ENCODE measurements at regions not wholly inside any gene's neighbourhood (a gene's known extent, or its start where the extent isn't known, plus 50 kb on each side); places are given as distances from the start of the nearest gene placed in this dataset.

DNA sequence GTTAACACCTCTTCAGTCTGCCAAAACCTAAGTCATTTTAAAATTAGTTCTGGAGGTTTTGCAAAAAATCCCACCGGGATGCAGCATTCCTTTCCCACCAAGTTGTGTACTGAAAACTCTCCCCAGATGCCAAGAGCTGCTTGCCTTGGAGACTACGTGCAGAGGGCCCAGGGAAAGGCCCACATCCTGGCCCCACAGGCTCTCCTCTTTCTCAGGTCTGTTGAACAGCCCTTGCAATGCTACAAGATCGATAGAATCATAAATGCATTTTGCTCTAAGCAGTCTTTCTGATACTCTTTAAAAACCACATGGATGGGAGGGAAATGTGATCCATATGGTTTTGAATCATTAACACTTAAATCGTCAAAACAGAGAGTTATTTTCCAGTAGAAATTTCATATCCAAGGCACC, 126.7 kb upstream of the ZMIZ1 start:
- peaks cover 5% of the 10 kb centered on the region for H3K4me1 Mint-ChIP-seq (ENCODE audit: low read depth, unreplicated experiment)
- peaks cover 6% of the 10 kb centered on the region for H3K9me3 Mint-ChIP-seq (ENCODE audit: unreplicated experiment)
- DNase-seq, result no peak
- H3K27ac Mint-ChIP-seq (ENCODE audit: unreplicated experiment), result no peak overlapping the region
- TF ChIP-seq, protein P1, sequence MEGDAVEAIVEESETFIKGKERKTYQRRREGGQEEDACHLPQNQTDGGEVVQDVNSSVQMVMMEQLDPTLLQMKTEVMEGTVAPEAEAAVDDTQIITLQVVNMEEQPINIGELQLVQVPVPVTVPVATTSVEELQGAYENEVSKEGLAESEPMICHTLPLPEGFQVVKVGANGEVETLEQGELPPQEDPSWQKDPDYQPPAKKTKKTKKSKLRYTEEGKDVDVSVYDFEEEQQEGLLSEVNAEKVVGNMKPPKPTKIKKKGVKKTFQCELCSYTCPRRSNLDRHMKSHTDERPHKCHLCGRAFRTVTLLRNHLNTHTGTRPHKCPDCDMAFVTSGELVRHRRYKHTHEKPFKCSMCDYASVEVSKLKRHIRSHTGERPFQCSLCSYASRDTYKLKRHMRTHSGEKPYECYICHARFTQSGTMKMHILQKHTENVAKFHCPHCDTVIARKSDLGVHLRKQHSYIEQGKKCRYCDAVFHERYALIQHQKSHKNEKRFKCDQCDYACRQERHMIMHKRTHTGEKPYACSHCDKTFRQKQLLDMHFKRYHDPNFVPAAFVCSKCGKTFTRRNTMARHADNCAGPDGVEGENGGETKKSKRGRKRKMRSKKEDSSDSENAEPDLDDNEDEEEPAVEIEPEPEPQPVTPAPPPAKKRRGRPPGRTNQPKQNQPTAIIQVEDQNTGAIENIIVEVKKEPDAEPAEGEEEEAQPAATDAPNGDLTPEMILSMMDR (IDR thresholded peaks at IDR 0.05; ENCODE audit: partially characterized antibody, unreplicated experiment), result no peak
- no peak overlapping the region for H3K4me3 Mint-ChIP-seq (ENCODE audit: unreplicated experiment)
- H3K36me3 Mint-ChIP-seq (ENCODE audit: unreplicated experiment), result peaks cover 13% of the 10 kb centered on the region
- peaks cover 9% of the 10 kb centered on the region for H3K27me3 Mint-ChIP-seq (ENCODE audit: unreplicated experiment)

GRCh38 chr10:78944723-78945312, 123.9 kb upstream of the ZMIZ1 start:
- peak overlapping the region; percentile 18 for H3K27ac Mint-ChIP-seq (ENCODE audit: unreplicated experiment)
- peaks cover 9% of the 10 kb centered on the region for H3K27me3 Mint-ChIP-seq (ENCODE audit: unreplicated experiment)
- peaks cover 6% of the 10 kb centered on the region for H3K9me3 Mint-ChIP-seq (ENCODE audit: unreplicated experiment)
- TF ChIP-seq, protein P1 (IDR thresholded peaks at IDR 0.05; ENCODE audit: partially characterized antibody, unreplicated experiment), result no peak
- H3K4me1 Mint-ChIP-seq (ENCODE audit: low read depth, unreplicated experiment), result peaks cover 5% of the 10 kb centered on the region
- H3K4me3 Mint-ChIP-seq (ENCODE audit: unreplicated experiment), result no peak overlapping the region
- DNase-seq, result no peak
- H3K36me3 Mint-ChIP-seq (ENCODE audit: unreplicated experiment), result peaks cover 13% of the 10 kb centered on the region

GRCh38 chr10:78945838-78946237, 122.9 kb upstream of the ZMIZ1 start:
- Mint-ChIP-seq H3K27me3 (ENCODE audit: unreplicated experiment) (peaks cover 9% of the 10 kb centered on the region), H3K36me3 (ENCODE audit: unreplicated experiment) (peaks cover 13% of the 10 kb centered on the region), H3K27ac (ENCODE audit: unreplicated experiment) (no peak overlapping the region), H3K4me1 (ENCODE audit: low read depth, unreplicated experiment) (peaks cover 5% of the 10 kb centered on the region), H3K9me3 (ENCODE audit: unreplicated experiment) (peaks cover 6% of the 10 kb centered on the region), H3K4me3 (ENCODE audit: unreplicated experiment) (no peak overlapping the region)
- no peak for DNase-seq
- TF ChIP-seq, protein P1 (IDR thresholded peaks at IDR 0.05; ENCODE audit: partially characterized antibody, unreplicated experiment), result no peak

GRCh38 chr10:78947226-78947625, 121.5 kb upstream of the ZMIZ1 start:
- TF ChIP-seq, protein P1 (IDR thresholded peaks at IDR 0.05; ENCODE audit: partially characterized antibody, unreplicated experiment), result no peak
- Mint-ChIP-seq H3K36me3 (ENCODE audit: unreplicated experiment) (peaks cover 13% of the 10 kb centered on the region), H3K4me3 (ENCODE audit: unreplicated experiment) (no peak overlapping the region), H3K27ac (ENCODE audit: unreplicated experiment) (no peak overlapping the region), H3K9me3 (ENCODE audit: unreplicated experiment) (peaks cover 10% of the 10 kb centered on the region), H3K4me1 (ENCODE audit: low read depth, unreplicated experiment) (peaks cover 5% of the 10 kb centered on the region), H3K27me3 (ENCODE audit: unreplicated experiment) (peaks cover 16% of the 10 kb centered on the region)
- no peak for DNase-seq

DNA sequence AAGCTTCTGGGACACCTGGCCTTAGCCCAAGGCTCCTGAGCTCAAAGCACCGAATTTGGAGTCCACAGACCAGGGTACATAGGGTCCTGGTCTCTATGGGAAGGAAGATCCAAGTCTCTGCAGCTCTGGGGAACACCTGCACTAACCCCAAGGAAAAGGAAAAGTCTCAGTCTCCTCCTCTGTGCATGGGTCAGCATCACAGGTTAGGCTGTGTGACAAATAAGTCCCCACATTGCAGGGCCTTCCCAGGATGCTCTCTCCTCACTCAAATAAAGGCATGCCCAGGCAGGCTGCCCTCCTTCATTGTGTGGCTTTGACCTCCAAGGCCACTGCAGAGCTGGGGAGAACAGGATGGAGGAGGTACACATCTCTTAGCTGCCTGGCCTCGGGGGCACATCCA, 121.0 kb upstream of the ZMIZ1 start:
- DNase-seq, result no peak

More for the DNA sequence above, 121.0 kb upstream of the ZMIZ1 start:
- H3K36me3 Mint-ChIP-seq (ENCODE audit: unreplicated experiment), result peaks cover 12% of the 10 kb centered on the region
- peaks cover 11% of the 10 kb centered on the region for H3K9me3 Mint-ChIP-seq (ENCODE audit: unreplicated experiment)
- peaks cover 16% of the 10 kb centered on the region for H3K27me3 Mint-ChIP-seq (ENCODE audit: unreplicated experiment)
- H3K4me1 Mint-ChIP-seq (ENCODE audit: low read depth, unreplicated experiment), result peaks cover 5% of the 10 kb centered on the region
- no peak overlapping the region for H3K27ac Mint-ChIP-seq (ENCODE audit: unreplicated experiment)
- TF ChIP-seq, protein P1 (IDR thresholded peaks at IDR 0.05; ENCODE audit: partially characterized antibody, unreplicated experiment), result no peak
- no peak overlapping the region for H3K4me3 Mint-ChIP-seq (ENCODE audit: unreplicated experiment)
